ENCODE measurements at regions not wholly inside any gene's neighbourhood (a gene's known extent, or its start where the extent isn't known, plus 50 kb on each side); places are given as distances from the start of the nearest gene placed in this dataset.

DNA sequence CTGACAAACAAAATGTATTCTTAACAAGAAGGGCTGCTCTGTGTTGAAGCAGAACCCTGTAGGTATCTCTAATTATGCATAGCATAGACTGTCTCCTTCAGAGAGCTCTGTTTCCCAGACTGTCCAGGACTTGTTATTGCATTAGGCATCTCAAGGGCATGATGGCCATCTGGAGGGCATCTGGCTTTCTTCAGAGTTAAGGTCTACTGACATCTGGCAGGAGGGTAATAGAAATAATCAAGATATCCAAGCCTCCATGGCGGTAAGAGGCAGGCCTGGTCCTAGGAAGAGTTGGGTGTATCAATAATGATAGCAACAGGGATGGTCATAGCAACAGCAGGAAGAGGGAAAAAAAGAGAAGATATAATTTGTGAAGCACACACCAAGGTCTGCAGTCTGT lies 161.2 kb downstream of the TTC8 start:
- DNase-seq = no peak

DNA sequence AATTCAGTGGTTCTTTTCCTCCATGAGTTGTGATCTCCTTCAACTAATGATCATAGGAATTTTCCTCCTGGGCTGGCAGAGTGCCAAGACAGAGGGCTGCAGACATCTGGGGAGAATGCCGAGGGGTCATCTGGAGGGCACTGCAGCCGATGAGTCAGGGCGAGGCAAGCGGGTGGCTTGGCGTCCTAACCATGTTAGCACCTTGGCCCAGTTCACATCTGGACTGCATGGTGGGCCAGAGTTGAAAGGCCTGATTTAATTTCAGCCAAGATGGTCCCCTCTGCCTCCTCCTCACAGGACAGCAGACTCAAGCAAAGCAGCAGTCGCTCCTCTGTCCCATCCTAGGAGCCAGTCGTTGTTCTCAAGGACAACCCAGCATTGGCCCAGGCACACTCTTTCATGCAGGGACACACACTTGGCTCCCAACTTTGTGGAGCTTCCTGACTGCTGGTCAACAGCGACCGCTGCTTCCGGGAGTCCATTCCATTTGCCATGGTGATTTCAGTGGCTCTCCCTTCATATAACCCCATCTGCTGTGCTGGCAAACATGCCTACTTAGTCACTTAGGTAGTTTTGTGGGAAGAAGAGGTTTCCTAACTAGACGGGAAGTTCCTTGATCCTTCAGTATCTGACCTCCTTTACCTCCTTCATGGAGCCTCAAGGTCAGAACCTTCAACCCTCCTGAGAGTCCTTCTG lies 161.8 kb downstream of the TTC8 start:
- DNase-seq = peak; percentile 56

DNA sequence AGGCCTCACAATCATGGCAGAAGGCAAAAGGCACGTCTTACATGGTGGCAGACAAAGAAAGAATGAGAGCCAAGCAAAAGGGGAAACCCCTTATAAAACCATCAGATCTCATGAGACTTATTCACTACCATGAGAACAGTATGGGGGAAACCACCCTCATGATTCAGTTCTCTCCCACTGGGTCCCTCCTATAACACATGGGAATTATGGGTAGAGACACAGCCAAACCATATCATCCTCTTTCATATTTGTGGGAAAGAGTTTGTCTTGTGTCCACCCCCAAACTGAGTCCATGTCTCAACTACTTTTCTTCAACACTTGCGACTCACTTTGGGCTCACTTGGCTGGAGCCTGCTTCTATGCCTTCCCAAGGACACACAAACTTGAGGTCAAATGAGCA lies 162.5 kb downstream of the TTC8 start:
- DNase-seq = peak; percentile 54

DNA sequence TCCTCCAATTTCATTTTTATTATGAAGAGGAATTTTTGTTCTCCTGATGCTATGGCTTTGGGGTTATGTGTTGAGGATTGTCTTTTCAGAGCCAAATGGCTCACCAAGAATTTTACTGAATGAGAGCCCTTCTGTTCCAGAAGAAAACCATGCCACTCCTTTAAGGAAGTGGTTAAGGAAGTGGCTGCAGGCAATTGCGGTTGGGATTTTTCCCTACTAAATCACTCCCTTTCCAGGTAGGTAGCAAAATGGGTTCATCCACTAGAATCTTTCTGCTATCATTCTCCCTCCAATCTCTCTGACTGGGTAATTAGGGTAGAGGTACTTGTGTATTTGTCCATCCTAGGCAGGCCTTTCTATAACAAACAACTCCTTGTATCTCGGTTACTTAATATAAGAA lies 163.1 kb downstream of the TTC8 start:
- no peak for DNase-seq

DNA sequence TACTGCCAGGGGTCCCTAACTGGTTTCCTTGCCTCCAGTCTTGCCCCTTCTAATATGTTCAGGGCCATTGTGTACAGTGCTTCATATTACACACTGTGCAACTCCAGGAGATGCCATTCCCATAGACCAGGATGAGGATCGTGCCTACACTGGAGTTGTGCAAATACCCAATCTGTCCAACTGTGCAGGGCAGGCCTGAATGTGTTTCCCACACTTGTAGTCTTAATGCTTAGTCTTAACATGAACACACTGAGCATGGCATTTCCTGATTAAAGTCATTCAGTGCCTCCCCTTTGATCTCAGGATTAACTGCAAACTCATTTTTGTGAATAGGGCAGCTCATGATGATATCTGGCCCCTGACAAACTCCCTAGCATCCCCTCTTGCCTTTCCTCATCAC lies 165.5 kb downstream of the TTC8 start:
- DNase-seq = no peak

DNA sequence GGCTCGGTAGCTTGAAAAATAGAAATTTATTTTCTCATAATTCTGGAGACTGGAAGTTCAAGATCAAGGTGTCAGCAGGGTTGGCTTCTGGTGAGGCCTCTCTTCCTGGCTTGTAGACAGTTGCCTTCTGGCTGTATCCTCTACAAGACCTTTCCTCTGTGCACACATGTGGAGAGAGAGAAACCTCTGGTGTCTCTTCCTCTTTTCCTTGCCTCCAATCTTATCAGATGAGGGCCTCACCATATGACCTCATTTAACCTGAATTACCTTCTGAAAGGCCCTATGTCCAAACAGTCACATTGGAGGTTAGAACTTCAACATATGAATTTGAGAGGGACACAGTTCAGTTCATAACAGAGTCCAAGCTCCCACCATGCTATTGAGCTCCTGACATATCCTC lies 166.4 kb downstream of the TTC8 start:
- DNase-seq = no peak

DNA sequence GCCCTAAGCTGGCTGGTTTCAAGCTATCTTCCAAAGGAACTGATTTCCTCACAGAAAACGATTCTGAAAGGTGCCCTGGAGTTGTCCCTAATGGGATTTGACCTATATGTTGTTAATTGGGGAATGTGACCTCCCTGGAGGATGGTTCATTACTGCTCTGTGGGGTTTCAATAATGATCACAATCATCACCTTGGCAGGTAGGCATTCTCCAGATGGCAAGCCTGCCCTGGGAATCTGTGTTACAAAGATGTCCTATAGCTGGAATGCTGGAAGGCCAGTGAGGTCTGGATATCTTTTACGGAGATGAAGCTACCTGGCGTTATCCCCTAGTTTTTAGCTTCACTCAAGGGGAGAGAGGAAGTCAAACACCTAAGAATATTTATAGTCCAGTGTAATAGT lies 167.6 kb downstream of the TTC8 start:
- DNase-seq = no peak

DNA sequence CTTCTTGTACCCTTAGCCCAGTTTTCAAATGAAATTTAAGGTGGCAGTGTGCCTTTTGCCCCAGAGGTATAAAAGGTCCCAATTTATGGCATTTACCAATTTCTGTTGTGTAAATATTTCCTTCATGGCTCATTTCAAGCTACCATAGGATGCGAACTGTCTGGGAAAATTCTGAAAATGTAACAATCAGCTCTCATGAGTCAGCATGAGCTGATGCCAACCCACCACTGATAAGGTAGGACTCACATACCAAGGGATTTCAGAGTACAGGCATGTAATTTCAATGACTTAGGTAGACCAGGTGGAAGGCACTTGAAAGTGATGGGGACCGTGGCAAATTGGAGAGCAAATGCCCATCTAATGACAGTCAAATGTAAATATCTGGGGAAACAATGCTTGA lies 169.5 kb downstream of the TTC8 start:
- peak; percentile 14 for DNase-seq

DNA sequence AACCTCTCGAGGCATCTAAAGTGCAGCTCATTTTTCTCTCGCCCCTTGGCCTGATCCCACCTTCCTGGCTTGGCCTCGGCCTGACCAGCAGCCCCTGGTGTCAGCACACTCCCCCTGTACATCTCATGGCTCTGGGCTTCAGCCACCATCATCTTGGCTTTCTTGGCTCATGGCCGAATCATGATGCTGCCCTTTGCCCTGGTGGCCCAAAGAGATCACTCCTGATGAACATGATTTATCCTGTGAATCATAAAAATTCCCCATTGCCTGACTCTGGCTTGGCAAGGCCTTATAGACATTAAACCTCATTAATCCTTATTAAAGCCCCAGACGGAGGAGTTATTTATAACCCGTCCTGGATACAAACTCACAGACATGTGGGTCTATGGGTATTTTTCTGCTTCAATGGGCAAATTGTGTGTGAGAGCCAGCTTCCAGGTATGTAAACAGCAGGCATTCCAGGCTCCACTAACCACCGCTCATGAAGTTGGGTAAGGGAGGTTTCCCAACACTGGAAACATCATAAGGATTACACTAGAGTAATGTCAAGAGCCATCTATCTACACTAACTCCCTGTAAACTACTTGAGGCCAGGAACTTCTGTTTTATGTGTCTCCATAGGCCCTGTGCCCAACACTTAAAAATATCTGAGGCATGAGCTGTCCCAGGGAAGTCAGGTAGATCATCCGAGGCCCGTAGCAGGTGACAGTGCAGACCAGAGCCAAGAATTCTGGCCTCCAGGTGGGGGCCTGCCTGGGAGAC lies 171.2 kb downstream of the TTC8 start:
- peak; percentile 38 for DNase-seq

DNA sequence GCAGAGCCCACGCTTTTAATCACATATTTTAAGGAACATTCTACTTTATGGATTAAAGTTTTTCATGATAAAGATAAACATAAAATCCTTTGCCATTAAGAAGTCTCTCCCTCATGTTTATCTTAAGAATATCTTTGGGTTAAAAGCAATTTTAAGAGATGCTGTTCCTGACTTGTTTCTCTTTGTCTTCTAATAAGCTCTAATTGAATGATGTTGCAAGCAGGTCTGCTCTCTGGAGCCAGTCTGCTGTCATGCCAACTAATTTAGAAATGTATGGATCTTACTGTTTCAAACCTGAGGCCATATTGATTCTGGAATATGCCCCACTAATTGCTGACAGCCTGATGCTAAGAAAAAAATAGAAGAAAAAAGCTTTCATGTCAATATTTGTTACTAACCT lies 173.6 kb downstream of the TTC8 start:
- no peak for DNase-seq

DNA sequence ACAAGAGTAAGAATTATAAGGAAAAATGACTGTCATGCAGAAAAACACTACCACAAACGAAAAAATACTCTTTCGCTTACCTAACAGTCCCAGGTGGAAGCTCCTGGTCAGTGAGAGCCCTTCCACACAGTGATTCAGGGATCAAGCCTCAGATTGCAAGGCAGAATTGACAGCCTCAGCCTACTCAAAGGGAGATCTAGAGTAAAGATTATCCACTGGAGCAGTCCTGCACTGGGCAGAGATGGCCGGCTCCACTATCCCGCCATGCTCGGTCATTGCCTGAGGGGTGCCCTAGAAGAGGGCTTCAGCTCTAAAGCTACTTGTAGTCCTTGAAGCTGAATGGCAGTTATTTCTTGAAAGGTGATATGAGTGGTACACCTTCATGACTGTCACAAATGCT lies 174.7 kb downstream of the TTC8 start:
- DNase-seq = no peak

DNA sequence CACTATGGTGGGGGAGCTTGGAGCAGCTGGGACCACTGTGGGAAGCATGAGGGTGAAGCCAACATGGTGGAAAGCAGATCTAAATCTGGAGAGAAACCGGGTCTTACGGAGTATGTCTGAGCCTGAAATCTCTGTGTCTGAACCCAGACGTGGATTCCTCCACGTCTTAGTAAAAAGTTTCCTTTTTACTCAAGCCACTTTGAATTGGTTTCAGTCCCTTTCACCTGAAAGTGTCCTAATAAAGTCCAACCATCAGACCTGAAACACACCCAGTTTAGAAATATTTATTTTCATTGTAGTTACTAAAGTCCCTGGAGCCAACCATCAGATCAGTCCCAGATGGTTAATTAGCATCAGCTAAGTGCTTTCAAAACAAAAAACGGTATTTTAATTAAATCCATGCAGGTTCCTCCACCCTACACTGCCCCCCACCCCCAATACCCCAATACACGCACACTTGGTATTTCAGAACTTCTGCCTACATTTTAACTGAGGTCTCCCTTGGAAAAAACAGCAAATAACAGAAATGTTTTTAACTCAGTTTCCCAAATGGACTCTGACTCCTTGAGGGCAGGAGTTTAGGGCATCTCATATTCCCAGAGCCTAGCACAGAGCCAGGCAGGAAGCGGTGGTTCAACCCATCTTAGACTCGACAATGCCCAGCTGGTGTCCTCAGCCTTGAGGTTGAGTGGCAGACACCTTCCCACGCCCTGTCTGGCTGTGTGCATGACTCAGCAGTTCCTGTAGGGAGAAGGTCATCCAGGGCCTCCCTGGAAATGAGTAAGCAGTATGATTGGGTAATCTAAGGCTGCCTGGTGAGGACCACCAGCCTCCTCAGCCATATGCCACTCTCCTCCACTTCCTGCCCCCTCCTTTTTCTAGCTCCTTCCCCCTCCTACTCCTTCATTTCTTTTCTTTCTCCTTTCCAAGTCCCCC lies 175.8 kb downstream of the TTC8 start:
- peak; percentile 97 for DNase-seq

DNA sequence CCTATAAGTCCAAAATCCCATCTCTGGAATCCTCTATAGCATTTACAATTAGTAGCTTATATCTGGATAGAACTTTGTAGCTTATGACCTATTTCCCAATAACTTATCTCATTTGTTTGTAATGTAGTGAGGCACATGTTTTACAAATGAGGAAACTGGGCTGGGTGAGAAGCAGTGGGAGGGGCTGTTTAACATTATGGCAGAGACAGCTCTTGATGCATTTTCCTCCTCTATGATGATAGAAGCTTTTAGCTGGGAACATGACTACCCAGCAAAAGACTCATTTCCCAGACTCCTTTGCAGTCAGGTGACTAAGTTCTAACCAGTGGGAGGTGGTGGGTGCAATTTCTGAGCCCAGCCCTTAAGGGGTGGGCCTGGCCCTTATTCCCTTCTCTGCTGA lies 179.7 kb downstream of the TTC8 start:
- peak; percentile 44 for DNase-seq

DNA sequence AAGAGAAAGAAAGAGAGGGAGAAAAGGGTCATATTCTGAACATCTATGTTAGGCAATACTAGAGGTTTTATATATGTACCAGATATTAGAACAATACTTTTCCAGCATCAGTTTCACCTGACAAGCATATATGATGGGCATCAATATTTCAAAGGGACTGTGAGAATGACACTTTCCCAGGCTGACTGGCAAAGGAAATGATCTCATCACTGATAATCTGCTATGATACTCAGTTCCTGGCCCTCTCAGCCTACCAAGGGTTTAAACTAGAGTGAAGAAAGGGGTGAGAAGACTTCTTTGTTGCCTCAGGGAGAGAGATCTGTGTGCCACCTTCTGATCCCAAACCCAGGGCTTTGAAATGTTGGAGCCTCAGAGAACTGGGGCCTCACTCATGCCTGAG lies 183.5 kb downstream of the TTC8 start:
- no peak for DNase-seq

DNA sequence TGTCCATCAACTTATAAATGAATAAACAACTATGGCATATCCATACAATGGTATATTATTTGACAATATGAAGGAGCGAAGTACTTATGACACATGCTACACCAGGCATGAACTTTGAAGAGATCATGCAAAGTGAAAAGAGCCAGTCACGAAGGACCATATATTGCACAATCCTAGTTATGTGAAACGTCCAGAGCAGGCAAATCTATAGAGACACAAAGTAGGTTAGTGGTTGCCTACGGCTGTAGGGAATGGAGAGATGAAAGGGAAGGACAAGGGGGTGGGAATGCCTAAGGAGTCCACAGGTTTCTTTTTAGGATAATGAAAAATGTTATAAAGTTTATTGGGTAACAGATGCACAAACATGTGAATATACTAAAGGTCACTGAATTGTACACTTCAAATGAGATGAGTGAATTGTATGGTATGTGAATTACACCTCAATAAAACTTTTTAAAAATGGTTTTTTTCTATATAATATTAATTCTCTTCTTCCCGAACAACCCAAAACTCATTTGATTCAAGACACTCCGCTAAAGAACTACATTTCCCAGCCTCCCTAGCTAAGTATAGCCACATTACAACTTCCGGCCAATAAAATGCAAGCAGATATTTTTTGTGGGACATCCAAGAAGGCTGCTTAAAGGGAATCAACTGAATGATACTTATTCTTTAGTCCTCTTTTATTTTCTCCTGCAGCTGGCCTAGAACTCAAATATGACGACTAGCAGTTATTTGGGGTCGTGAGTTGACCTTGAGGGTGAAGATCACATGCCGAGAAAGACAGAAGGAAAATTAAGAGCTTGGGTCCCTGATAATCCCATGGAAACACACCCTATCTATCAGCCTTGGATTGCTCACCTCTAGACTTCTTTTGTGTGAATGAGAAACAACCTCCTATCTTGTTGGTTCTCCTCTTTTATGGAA lies 187.2 kb downstream of the TTC8 start:
- DNase-seq = no peak

DNA sequence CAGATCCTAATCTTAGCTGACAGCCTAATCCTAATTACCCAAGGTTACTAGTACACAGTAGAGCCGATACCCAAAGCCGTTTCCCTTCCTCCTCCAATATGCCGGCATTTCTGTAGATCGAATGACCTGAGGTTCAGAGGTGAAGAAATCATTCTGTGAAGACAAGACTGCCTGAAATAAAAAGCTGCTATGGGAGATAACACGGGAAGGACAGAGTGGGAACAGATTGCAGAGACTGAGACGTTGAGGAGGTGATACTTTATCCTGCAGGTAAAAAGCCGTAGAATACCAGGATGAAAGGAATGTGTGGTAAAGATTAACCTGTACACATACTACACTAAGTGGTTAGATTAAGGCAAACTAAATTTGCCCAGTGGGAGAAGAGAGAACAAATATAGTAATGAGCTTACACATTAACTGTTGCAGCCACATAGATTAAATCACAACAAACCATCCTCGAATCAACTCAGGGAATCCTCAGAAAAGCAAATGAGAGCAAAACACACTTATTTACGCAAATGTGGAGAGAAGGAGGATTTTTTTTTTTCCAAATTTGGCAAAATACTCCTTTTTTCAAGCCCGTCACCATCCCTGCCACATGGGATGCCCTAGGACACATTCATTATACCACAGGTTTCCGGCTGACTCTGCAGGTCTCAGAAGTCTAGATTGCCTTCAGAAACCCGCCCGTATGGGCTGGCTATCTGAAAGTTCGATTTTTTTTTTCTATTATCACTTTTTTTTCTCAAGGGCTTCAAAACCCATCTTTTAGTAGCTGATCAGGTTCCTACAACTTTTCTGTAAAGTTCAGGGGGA lies 188.0 kb downstream of the TTC8 start:
- DNase-seq = no peak

DNA sequence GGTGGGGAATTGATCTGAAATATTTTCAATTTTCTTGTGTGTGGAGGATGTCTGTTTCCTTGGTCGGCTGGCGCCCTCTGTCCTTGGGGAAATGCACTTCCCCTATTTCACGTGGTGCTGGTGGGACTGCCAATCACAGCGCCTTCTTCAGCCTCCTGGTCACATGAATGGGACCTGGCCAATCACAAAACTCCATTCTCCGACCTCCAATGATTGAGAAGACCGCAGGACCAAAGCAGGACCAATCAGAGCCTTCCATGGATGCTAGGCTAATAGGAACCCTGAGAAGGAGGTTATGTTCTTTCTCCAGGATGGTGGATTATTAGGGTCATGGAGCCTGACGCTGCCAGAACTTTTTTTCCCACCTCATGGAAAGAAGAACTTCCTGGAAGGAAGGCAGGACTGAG lies 188.7 kb downstream of the TTC8 start:
- DNase-seq = peak; percentile 30

DNA sequence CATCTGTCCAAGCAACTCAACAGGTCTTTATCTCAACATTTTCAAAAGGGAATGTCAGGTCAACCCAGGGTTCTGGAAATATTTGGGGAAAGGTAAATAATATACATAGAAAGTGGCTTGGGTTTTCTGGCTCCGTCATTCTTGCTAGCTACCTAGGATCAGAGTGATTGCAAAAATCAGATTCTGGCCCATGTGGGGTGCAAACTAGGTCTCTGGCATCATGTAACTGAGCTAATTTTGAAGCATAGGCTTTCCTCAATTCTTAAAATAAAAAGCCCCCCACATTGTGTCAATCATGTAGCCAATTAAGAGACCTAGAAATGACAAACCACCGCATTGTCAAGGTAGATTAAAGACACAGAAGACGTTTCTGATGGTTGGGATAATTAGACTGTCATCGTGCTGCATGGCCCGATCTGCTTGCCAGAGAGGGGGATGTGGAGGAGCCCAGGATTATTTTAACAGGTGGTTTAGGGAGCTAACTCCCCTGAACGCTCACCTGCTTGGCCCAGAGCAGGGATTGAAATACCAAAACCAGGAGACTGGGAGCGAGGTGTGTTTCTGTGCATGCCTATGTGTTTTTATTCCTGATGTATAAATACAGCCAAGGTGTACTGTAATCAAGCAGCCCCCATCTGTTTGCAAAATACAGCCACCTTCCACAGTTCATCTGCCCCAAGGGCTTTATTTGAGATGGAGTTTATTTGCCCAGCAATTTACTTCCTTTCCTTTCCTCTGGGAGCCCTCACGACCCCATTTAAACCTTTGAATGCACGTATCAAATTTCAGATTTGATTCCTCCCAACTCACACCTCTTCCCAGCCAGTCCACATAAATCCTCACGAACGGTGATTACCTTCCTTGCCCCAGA lies 189.5 kb downstream of the TTC8 start:
- no peak for DNase-seq

DNA sequence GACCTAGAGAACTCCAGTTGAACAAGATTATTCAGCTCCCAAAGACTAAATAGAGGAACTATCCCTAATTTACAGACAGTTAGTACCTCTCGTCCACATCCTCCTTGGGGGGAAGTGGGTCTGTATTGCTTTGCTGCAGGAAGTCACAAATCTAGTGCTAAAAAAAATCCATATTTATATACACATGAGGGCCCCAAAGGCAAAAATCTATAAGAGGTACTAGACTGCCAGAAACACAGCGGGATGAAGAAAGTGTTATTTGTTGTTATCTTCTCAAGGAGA lies 190.1 kb downstream of the TTC8 start:
- DNase-seq = no peak

DNA sequence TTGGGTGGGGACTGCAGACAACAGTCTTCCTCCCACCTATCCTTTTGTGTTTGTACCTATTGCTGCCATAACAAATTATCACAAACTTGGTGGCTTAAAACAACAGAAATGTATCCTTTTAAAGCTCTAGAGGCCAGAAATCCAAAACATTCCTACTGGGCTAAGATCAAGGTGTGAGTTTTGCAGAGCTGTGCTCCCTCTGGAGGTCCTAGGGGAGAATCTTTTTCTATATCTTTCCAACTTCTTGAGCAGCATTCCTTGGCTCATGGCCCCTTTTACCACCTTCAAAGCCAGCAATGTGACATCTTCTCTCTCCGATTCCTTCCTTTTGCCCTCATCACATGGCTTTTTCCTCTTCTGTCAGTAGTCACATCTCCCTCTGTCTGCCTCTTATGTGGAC lies 190.6 kb downstream of the TTC8 start:
- DNase-seq = peak; percentile 8

DNA sequence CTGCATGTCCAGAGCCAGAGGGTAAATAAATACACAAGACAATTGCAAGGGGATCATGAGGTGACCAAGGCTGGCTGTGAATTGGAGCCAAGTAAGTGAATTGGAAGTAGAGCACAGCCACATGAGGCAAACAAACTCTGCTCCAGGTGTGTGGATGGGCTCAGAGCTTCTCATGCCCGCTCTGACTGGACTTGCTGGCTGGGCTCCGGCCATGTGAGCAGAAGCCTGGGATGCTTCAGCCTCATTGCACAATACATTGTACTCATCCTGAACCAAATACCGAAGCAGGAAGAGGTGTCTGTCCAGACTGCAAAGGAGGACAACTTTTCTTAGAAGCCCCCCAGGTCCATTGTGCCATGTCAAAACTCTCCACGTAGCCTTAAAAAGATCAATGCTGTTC lies 193.0 kb downstream of the TTC8 start:
- DNase-seq = no peak

All from fibroblast of skin of scalp (primary cell).